ENCODE measurements at regions not wholly inside any gene's neighbourhood (a gene's known extent, or its start where the extent isn't known, plus 50 kb on each side); places are given as distances from the start of the nearest gene placed in this dataset.

DNA sequence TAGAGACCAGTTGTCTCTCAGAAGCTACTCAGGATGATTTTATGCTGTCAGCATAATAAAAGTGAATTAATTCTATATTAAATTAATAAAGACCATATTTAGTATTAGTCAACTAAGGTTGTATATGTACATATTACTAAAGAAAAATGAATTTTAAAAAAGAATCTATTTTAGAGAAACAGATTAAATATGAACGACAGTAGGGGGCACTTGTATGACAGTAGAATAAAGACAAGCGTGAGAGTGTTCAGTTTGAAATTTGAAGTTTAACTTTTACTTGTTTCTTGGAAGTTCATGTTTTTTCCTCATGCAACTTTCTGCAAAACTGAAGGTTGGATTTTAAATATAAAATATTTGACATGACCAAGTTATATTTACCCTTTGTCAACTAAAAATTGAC, 67.9 kb upstream of the MACF1 start:
- no peak for DNase-seq (ENCODE audit: low read depth)

DNA sequence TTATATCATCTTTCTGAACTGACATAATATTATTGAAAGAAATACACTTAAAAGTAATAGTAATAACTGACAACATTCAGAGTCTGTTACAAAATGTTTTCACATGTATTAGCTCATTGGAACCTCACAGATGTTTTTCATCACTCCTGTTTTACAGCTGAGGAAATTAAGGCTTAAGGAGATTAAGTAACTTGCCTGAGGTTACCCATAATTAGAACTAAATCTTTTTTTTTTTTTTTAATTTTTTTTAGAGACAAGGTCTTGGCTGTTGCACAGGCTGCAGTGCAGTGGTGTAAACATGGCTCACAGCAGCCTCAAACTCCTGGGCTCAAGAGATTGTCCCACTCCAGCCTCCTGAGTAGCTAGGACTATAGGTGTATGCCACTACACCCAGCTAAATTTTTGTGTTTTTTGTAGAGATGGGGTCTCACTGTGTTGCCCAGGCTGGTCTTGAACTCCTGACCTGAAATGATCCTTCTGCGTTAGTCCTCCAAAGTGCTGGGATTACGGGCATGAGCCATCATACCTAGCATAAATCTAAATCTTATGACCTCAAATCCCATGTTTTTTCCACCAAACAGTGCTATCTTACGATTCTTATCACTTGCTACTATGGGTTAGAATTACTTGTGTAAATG, 64.7 kb upstream of the MACF1 start:
- no peak for DNase-seq (ENCODE audit: low read depth)

DNA sequence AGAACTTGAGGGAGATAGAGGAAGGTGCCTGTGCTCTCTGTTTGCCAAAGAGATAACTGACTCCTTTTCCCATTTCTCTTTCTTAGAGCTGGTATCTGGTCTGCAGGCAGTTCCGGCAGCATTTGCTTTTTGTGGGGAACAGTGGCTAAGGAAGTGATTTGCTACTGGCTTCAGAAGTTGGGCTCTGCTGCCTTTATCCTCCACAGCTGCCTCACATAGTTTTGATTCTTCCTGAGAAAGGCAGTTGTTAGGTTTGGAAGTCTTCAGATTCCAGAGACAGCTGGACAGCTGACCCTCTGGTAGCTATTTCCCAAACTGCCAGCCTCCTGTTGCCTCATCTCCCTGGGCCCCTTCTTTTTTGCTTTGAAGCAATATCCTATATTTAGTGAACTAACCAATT, 62.6 kb upstream of the MACF1 start:
- no peak for DNase-seq (ENCODE audit: low read depth)

DNA sequence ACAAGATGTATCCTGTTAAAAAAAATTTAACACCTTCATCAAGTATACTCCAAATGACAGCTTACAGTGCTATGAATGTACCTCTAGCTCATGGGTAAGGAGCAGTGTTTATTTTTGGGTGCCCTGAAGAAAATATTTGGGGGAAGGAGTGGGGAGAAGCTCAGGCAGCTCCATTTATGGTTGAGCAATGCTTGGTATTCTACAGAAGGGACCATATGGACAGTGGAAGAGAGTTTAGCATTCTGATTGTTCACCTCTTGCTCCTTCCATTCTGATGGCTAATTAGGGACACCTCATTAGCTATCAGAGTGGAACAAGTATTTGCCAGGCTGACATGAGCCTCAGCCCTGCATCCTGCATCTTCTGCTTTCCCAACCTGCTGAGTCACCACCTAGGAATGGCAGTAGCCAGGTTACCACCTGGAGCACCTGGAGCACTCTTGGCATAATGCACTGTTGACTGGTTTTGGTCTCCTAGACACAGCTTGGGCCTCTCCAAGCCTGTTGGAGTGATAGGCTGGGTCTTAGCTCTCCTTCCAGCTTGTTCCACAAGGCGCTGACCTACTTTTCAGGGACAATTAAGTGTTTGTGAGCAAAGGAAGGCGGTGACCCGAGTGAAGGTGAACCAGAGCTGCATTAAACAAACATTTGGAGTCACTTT, 62.0 kb upstream of the MACF1 start:
- no peak for DNase-seq (ENCODE audit: low read depth)

DNA sequence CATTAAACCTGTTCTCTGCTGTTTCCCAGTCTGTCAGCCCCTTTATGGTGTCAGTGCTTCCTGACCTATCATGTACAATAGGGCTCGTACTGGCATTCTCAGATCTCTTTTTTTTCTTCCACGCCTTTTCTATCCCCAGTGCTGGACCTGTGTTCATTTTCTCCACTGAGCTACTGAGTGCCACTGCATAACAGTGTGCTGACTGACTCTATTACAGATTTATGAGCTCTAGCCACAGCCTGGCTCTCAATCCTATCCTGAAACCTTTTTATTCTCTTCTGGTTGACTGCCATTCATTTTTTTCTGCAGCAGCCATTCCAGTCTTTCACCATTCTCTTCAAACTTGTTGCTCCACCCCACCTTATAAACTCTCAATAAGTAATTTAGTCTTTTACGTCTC, 59.6 kb upstream of the MACF1 start:
- DNase-seq (ENCODE audit: low read depth) = no peak

DNA sequence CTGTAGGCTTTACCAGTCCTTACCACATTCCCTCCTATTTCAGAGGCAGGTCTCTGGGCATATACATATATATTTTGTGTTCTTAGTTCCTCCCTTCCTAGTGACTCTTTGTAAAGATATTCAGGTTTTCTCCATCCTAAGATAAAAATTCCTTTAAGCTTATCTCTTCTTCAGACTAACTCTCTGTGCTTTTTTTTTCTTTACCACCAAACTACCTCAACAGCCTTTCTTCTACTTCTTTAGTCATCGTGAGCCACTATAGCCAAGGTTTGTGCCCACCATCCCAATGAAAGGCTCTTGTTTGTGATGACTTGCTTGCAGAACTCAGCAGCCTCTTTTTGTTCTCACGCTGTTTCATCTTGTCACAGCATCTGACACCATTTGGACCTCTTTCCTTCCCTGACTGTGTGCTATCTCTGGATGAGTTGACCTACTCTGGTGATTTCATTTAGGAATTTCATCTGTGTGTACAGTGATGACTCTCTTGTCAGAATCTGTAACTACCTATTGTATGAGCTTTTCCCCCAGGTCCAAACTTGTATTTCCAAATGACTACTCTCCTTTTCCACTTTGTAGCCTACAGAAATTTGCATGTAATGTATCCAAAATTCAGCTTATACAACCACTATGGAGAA, 59.0 kb upstream of the MACF1 start:
- DNase-seq (ENCODE audit: low read depth) = no peak

DNA sequence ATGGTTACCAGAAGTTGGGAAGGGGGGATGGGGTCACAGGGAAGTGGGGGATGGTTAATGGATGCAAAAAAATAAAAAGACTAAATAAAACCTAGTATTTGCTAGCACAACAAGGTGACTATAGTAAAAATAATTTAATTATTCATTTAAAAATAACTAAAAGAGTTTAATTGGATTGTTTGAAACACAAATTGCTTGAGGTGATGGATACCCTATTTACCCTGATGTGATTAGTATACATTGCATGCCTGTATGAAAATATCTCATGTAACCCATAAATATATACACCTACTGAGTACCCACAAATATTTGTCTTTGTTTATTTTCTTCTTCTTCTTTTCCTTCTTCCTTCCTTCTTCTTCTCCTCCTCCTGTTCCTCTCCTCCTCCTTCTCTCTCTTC, 57.8 kb upstream of the MACF1 start:
- no peak for DNase-seq (ENCODE audit: low read depth)

DNA sequence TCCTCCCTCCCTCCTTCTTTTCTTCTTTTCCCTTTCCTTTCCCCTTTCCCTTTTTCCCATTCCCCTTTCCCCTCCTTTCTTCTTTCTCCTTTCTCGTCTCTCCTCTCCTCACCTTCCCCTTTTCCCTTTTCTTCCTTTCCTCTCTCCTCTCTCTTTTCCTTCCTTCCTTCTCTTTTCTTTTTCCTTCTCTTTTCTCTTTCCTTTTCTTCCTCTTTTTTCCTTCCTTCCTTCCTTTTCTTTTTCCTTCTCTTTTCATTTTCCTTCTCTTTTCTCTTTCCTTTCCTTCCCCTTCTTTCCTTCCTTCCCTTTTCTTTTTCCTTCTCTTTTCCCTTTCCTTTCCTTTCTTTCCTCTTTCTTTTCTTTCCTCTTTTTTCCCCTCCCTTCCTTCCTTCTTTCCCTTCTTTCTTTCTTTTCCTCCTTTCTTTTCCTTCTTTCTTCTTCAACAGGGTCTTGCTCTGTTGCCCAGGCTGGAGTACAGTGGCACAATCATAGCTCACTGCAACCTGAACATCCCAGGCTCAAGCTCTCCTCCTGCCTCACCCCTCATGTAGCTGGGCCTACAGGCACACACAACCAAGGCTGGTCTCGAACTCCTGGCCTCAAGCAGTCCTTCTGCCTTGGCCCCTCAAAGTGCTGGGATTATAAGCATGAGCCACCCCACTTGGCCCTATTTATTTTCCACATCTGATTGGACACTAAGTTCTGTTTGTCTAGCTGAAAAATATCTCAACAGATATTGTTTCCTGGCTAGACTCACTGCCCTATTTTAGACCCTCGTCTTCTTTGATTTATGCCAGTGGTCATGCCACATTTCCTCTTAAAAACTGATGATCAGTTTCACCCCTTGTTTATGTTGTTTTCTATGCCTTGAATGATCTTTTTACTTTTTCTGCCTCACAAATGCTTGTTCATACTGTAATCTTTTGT, 57.1 kb upstream of the MACF1 start:
- DNase-seq (ENCODE audit: low read depth) = no peak

DNA sequence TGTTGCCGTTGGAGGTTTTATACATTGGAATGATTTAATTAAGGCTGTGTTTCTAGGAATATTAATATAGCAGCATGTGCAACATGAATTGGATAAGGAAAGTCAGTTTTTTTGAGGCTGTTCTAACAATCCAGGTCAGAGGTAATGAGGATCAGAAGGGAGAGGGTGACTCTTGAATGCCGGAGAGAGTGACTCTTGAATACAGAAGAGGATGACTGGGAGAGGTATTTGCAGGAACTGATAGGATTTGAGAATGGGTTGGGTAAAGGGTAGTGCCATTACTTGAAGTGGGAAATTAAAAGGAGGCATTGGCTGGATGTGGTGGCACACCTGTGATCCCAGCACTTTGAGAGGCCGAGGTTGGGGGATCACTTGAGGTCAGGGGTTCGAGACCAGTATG, 55.6 kb upstream of the MACF1 start:
- no peak for DNase-seq (ENCODE audit: low read depth)

DNA sequence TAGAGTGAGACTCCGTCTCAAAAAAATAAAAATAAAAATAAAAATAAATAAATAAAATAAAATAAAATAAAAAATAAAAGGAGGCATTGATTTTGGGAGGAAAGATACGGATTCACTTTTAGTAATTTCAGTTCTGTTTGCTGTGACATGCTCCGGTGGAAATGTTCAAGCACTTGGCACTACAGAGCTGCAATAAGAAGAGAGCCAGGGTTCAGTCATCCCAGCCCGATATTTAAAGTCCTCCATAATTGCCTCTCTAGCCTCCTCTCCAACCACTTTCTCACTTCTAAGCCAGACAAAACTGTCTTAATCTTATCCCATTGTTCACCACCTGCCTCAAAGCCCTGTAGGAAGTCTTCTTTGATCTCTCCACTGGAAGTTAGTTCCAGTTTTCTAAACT, 55.0 kb upstream of the MACF1 start:
- no peak for DNase-seq (ENCODE audit: low read depth)

DNA sequence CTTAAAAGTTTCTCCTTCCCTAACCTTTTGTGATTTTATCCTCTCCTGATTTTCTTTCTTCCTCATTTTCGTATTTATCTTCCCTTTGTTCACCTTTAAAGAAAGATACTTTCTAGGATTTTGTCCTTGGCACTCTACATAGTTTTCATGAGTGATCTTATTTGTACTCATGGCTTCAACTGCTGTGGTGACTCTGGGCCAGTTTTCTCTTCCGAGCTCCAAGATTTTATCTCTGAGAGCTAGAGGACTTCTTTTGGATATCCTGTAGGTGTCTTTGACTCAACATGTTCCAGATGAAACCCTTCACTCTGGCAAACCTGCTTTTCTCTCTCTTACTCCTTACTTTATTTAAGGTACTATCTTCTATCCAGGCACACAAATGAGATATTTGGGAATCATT, 53.7 kb upstream of the MACF1 start:
- DNase-seq (ENCODE audit: low read depth) = no peak

DNA sequence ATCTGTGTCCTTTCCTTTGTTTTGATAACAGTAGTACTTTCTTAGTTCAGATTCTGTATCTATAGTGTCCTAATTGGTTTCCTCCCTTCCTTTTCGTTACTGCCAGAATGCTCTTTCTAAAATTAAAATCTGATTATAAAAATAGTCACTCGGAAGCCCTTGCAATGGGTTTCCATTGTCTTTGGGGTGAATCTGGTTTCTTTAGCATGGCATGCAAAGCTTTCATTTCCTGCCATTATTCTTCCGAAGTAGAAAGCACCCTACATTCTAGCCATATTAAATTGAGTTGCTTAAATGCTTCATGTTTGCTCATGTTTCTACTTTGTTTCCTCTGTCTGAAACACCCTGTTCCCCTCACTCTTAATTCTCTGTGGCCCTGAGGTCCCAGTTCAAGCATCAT, 53.2 kb upstream of the MACF1 start:
- no peak for DNase-seq (ENCODE audit: low read depth)

DNA sequence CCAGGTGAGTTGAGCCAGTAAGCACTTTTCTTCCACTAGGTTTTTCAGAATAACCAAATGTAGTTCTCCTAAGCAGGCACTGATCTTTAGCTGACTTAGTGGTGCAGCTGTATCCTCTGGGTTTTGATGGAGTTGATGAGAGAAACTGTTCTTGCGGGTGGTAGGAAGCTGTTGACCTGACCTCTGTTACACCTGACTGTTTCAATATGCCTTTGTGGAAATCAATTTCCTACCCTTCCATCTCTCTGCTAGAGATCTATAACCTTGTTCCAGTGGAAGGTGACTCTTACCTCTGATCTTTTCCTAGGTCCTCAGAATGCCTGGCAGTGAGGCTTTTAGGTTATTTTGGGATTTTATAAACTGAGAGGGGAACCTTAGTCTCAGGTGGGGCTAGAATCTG, 51.6 kb upstream of the MACF1 start:
- DNase-seq (ENCODE audit: low read depth) = no peak

DNA sequence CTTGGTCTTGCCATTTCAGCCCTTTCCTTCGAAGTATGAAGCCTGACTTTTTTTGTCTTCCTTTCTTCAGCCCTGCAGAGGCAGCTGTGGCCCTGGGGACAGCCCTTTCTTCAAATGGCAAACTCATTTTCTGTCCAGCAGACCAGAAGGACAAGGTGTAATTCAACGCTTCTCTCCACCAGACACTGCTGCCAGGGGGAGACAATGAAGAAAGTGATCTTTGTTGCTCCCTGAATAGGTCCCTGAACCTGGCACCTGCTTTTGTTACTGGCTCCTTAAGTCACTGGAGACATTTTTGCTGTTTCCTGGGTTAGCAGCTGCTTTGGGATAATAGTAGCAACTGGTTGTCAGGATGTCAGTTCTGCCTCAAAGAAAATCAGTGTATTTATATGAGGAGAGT, 50.8 kb upstream of the MACF1 start:
- no peak for DNase-seq (ENCODE audit: low read depth)

DNA sequence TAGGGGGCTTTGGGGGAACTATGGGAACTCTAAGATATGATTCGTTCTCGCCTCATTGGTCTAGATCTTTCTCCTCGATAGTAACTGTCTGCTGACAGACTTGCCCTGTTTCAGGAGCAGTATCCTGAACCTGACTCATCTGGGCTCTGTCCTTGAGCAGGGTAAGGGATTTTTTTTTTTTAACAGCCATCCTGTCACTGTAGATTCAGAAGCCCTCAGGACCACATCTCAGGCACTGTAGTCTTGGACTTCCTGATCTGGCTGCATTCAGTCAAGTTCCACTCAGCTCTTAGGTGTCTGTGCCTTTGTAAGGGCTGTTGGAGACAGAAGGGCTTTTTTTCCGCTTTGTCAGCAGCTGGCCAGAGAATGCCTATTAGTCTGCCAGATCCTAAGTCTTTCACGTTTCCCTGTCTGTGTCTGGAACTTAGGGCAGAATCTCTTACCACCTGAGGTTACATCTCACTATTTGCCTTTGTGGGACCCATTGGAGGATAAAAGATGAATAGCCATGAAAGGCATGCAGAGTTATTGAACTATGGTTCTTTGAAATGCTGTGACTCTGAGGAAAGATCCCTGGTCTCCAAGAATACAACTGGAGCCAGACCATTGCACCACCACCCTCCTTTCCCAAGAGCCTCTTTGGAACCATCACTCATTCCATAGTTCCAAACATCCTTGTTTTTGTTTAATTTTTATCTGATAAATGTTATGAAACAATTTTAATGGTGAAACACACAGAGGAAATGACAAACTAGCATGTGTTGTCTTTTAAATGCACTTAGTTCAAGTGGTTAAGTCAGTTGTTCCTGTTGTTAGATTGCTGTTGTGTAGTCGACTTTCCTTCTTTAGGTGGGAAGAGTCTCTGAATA, 49.7 kb upstream of the MACF1 start:
- DNase-seq (ENCODE audit: low read depth) = no peak
